Liver (tissue), 3 donors: ENCODE measurements at regions not wholly inside any gene's neighbourhood (a gene's known extent, or its start where the extent isn't known, plus 50 kb on each side); places are given as distances from the start of the nearest gene placed in this dataset.

ENCODE experiments used
- GABPA ChIP-seq, 2 donors: IDR thresholded peaks in 1 of 2; conservative IDR thresholded peaks in 1 of 2; 2 replicates each; pipeline ENCODE4 v1.6.1; 2016; ENCODE audit warnings: antibody characterized with exemption in 2 of 2, mild to moderate bottlenecking in 1 of 2, moderate library complexity in 1 of 2
- JUND ChIP-seq, 2 donors: IDR thresholded peaks; 2 replicates each; pipeline ENCODE4 v1.6.1; 2016; ENCODE audit warnings: antibody characterized with exemption in 2 of 2
- MAX ChIP-seq: IDR thresholded peaks from 2 replicates; pipeline ENCODE4 v1.6.1; 2016; ENCODE audit warnings: antibody characterized with exemption
- RXRA ChIP-seq, 2 donors: IDR thresholded peaks; 2 replicates each; pipeline ENCODE4 v1.6.1; 2017 to 2018; ENCODE audit warnings: antibody characterized with exemption in 2 of 2, mild to moderate bottlenecking in 1 of 2
- TAF1 ChIP-seq: conservative IDR thresholded peaks from 2 replicates; pipeline ENCODE4 v1.6.1; 2016; ENCODE audit warnings: antibody characterized with exemption, mild to moderate bottlenecking
- YY1 ChIP-seq: IDR thresholded peaks from 2 replicates; pipeline ENCODE4 v1.6.1; 2016; ENCODE audit warnings: antibody characterized with exemption, mild to moderate bottlenecking
- TF ChIP-seq, protein P1 (sequence below): fragments of 150-350 bp; IDR thresholded peaks from 2 replicates; pipeline ENCODE4 v1.5.1; 2017; ENCODE audit warnings: improper control_type of control experiment, low read depth, low read length; ENCODE audit not compliant: missing input control
- donor health status: healthy.
- donor health status: healthy.

DNA sequence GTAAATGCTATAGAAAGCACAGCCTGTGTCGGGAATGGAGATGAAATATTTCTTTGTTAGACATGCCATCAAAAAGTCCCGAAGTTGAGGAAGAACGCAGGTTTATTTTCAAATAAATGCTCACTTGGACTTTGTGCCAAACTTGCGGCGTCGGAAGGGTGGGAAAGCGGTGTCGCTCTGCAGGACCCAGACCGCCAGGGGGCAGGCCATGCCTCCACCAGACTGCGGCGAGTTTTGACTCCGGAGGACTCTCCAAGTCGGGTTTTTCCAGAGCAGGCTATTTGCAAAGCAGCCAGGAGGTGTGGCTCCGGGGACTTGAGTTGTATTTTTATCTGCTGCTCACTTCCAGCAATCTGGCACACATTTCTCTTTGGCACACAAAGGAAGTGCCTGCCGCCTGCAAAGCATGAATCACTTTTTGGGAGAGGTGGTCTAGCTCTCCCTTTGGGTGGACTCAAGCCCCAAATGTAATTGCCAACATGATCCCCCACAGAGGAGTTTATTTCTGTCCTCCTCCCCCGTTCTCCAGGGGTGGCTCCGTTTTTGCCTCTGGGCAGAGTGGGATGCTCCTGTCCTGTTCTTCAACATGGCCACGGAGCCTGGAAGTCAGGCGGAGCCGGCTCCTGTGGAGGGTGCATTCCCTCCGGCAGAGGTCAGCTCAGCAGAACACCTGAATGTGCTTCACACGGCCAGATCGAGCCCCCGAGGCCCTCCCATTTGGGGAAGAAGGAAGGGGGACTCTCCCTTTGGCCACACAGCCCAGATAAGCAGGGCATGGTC is 82.3 kb upstream of the GPR26 start:
- TF ChIP-seq, protein P1, sequence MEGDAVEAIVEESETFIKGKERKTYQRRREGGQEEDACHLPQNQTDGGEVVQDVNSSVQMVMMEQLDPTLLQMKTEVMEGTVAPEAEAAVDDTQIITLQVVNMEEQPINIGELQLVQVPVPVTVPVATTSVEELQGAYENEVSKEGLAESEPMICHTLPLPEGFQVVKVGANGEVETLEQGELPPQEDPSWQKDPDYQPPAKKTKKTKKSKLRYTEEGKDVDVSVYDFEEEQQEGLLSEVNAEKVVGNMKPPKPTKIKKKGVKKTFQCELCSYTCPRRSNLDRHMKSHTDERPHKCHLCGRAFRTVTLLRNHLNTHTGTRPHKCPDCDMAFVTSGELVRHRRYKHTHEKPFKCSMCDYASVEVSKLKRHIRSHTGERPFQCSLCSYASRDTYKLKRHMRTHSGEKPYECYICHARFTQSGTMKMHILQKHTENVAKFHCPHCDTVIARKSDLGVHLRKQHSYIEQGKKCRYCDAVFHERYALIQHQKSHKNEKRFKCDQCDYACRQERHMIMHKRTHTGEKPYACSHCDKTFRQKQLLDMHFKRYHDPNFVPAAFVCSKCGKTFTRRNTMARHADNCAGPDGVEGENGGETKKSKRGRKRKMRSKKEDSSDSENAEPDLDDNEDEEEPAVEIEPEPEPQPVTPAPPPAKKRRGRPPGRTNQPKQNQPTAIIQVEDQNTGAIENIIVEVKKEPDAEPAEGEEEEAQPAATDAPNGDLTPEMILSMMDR: peak; percentile 65
- no peak for TF ChIP-seq RXRA (IDR thresholded peaks at IDR 0.05)
- no peak for TF ChIP-seq TAF1
- no peak for TF ChIP-seq GABPA (IDR thresholded peaks at IDR 0.05 in 1 of 2, conservative IDR thresholded peaks at IDR 0.05 in 1 of 2)
- TF ChIP-seq YY1: no peak
- TF ChIP-seq JUND (IDR thresholded peaks at IDR 0.05): no peak
- no peak for TF ChIP-seq MAX
